ENCODE measurements at regions not wholly inside any gene's neighbourhood (a gene's known extent, or its start where the extent isn't known, plus 50 kb on each side); places are given as distances from the start of the nearest gene placed in this dataset.

- TF ChIP-seq EZH2 (IDR thresholded peaks at IDR 0.05; ENCODE audit: low read depth) (no peak), CTCF (conservative IDR thresholded peaks at IDR 0.05) (no peak)
Measured at GRCh38 chr7:127476618-127477017, 84.1 kb upstream of the ZNF800 start.

Data from PC-9 (cell line).